Retina (tissue), 1 donor: ENCODE measurements at regions not wholly inside any gene's neighbourhood (a gene's known extent, or its start where the extent isn't known, plus 50 kb on each side); places are given as distances from the start of the nearest gene placed in this dataset.
"Not testable (repeated sequence)": the region's sequence is repeated elsewhere in the genome, so short reads cannot be mapped to it uniquely, and the experiment has no call there.

Experiments
- DNase-seq: peaks from one replicate; pipeline ENCODE4 v3.0.0-alpha.2; 2016

GRCh38 chr4:64940698-64941097 is 531.4 kb upstream of the TECRL start:
- DNase-seq: no peak

DNA sequence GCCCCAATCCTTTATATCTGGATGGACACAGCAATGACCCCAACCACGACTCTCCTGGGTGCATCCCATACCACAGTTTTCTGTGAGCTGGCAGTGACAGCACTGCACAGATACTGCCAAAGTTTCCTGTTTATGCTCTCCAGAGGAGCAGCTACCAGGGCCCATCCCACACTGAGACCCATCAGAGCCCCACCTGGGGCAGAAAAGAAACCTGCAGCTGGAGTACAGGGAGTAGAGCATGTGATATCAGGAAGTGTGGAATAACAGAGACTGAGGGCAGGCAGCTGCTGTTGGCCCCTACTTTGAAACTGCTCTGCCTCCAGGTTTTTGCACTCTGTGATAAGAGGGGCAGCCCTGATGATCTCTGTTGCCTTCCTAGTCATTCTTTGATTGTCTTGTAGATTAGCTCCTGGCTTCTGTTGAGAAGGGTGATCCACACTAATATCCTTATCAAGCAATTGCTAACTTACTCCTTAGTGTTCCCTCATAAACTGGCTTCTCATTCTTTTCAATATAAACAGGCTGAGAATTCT is 526.3 kb upstream of the TECRL start:
- no peak for DNase-seq

DNA sequence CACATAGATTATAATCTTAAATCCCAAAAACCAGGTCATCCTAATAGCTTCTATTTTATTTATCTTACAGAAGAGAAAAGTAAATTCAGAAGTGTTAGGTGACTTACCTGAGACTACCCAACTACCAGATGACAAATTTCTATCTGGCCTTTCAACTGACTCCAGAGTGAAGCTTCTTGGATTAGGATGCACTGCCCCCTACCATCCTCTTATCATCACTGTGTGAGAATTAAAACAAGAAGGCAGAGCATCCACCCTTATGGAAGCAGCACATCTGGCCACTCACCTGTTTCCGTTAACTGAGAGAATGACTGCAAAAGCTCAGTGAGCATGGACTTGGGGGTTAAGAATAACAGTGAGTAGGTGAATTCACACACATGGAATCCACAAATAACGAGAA is 502.6 kb upstream of the TECRL start:
- DNase-seq: no peak

- DNase-seq: no peak
These were observed 494.7 kb upstream of the TECRL start for GRCh38 chr4:64903986-64904385.

GRCh38 chr4:64899563-64899962 is 490.3 kb upstream of the TECRL start:
- no peak for DNase-seq

- not testable (repeated sequence) for DNase-seq
These were observed 489.8 kb upstream of the TECRL start for GRCh38 chr4:64899030-64899429.

DNA sequence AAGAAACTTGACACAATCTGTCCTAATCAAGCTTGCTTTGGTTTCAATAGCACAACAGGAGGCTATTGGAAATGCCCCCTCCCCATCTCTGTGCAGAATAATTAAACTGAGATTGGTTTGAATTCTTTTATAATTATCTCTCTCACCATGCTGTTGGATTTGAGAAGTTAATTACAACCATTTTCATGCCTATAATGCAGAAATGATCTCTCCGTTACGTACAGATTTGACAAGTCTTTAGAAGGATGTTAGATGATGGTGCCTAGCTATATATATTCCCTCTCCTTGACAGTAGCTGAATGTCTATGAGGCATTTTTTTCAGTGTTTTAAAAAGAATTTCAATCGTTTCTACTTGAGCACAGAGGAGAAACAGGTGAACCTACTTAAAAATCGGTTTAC is 488.4 kb upstream of the TECRL start:
- DNase-seq: no peak

DNA sequence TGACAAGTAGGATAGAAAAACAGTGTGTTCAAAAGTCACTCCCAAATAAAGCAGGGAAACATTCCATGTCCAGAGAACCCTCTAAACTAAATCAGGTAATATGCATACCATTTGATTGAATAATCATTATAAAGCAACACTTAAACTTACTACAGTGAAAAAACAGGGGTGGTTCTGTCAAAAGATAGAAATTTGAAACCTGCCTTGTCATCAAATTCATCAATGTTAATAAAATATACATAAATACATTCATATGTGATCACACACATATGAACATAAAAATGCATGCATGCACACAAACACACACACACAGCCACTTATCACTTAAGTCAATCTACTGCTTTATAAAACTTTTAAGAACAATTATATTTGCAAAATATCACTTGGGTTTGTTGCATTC is 485.8 kb upstream of the TECRL start:
- no peak for DNase-seq

DNA sequence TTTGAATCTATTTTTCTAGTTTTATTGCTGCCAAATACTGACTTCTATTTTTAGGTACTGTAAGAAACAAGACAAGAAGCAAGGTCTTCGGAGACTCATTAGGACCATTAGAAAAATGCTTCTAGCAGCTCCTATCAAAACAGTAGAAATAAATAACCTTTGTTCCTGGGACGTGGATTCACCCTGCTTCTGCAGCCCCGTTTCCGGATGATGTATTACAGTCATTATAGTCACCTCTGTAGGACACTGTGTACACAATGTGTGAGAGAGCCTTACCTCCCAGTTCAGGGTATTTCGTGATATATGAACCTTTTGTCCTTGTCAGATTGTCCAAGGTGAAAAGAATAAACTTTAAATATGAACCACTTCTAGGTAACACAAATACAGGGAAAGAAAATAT is 484.0 kb upstream of the TECRL start:
- DNase-seq: no peak

GRCh38 chr4:64889906-64890610 is 480.8 kb upstream of the TECRL start:
- DNase-seq: no peak

DNA sequence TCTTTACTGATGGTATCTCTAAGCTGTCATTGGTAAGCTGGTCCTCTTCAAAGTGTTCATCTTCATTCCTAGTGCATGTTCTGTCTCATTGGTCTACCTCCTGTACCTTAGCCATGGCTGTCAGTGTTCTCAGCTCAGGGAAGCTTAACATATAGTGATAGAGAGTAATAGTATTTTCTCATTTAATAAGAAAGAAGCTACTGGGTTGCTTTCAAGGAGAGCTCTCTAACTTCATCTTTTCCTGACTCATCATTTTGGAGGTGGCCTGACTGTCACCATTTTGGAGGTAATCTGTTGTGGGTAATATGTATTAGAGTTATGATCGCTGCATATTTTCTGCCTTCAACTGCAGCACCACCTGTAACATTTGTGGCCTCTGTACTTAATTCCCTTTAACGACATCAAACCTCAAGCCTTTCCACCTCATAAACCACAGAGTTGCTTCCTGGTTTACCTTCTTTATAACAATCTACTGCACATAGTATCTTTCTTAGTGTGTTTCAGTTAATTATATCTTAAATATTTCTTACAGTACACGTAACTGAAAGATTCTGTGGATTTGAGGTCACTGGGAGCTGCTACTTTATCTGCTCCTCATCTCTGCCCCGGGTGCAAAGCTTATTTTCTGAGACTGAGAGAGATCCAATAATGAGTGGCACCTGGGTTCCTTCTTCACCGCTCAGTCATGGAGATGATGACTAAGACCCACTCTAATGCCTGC is 474.0 kb upstream of the TECRL start:
- DNase-seq: no peak

GRCh38 chr4:64882311-64883086 is 473.2 kb upstream of the TECRL start:
- DNase-seq: peak; percentile 32

DNA sequence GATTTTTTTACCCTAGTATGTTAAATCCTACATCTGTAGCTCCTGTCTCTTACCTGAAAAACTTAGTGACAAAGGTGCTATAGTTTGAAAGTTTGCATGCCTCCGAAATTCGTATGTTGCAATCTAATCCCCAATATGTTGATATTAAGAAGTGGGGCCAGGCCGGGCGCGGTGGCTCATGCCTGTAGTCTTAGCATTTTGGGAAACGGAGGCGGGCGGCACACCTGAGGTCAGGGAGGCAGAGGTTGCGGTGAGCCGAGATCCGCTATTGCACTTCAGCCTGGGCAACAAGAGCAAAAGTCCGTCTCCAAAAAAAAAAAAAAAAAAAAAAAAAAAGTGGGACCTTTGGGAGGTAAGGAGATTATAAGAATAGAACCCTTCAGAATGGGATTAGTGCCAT is 471.3 kb upstream of the TECRL start:
- no peak for DNase-seq

DNA sequence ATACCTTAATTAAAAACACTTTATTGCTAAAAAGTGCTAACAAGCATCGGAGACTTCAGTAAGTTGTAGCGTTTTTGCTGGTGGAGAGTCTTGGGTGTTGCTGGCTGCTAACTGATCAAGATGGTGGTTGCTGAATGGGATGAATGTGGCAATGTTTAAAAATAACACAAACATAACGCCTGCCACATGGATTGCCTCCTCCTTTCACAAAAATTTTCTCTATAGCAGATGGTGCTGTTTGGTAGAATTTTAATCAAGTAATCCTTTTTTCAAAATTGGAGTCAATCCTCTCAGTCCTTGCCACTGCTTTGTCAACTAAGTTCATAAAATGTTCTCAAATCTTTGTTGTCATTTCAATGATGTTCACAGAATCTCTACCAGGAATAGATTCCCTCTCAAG is 466.8 kb upstream of the TECRL start:
- DNase-seq: no peak

- DNase-seq: no peak
These were observed 461.3 kb upstream of the TECRL start for GRCh38 chr4:64870558-64870957.

- DNase-seq: no peak
These were observed 448.6 kb upstream of the TECRL start for GRCh38 chr4:64857815-64858214.

GRCh38 chr4:64857198-64857597 is 447.9 kb upstream of the TECRL start:
- no peak for DNase-seq

DNA sequence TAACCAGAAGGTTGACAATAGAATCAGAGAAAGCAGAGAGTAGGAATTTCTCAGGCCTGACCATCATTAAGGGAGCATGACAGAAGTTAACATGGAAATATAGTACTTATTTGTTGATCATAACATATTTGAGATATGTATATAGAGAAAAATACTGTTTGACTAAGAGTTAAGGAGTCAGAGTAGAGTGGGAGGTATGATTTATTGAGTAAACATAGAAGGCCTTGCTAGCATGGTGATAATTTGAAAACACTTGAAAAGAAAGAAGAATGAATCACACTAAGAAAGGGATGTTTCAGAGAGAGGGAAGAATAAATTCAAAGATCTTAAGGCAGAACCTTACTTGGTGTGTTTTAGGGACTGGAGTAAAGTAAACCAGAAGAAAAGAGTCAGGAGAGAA is 437.2 kb upstream of the TECRL start:
- DNase-seq: no peak

DNA sequence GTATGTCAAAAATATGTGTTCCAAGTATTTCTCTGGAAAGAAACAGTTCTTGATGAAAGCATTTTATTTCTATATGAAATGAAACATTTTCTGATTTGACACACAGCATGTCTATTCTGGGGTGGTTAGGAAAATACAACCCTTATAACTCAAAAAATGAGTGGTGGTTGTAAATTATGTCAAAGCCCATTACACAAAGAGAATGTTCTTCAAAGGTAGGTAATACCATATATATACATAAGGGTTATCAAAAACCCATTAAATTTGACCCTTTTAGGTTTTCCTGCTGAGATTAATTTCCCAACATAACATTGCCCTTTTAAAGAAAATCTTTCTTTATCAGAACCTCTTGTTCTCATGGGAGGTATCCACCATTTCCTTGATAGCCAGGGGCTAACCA is 420.5 kb upstream of the TECRL start:
- DNase-seq: no peak

- no peak for DNase-seq
These were observed 415.3 kb upstream of the TECRL start for GRCh38 chr4:64824591-64824990.

DNA sequence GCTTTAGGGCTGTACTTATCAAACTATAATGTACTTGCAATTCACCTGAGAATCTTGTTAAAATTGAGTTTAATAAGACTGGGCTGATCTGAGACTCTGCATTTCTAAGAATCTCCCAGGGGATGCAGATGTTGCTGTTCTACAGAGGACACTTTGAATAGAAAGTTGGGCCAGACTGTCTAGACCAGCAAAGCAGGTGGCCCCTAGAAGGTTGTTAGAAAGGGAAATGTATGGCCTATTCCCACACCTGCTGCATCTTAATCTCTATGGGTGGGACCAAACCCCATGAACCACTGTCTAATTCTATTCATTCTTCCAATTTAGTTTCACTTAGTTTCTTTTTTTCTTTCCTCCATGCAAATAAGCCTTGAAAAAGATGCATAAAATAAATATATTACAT is 413.2 kb upstream of the TECRL start:
- no peak for DNase-seq

GRCh38 chr4:64821219-64821976 is 412.1 kb upstream of the TECRL start:
- no peak for DNase-seq

GRCh38 chr4:64814616-64815015 is 405.4 kb upstream of the TECRL start:
- no peak for DNase-seq
